BE2C (cell line): ENCODE measurements at regions not wholly inside any gene's neighbourhood (a gene's known extent, or its start where the extent isn't known, plus 50 kb on each side); places are given as distances from the start of the nearest gene placed in this dataset.

Experiments used
- DNase-seq: peaks from one replicate; pipeline ENCODE4 v3.0.0-alpha.2; 2020
- H3K27me3 ChIP-seq: fragments of 250-450 bp; sonication (Bioruptor Pico); 2 replicates; pipeline ENCODE4 v1.5.1; 2020; ENCODE audit warnings: mild to moderate bottlenecking
- H3K36me3 ChIP-seq: fragments of 250-450 bp; sonication (Bioruptor Pico); 2 replicates; pipeline ENCODE4 v1.5.1; 2020; ENCODE audit warnings: mild to moderate bottlenecking
- H3K4me1 ChIP-seq: fragments of 250-450 bp; sonication (Bioruptor Pico); 2 replicates; pipeline ENCODE4 v1.5.1; 2020
- H3K4me3 ChIP-seq: 2 replicates; pipeline ENCODE4 v1.5.1; 2011; ENCODE audit warnings: low read depth, low read length
- H3K9me3 ChIP-seq: fragments of 250-450 bp; sonication (Bioruptor Pico); 2 replicates; pipeline ENCODE4 v1.5.1; 2020
- CTCF ChIP-seq: IDR thresholded peaks from 2 replicates; pipeline ENCODE4 v1.5.1; 2012; ENCODE audit warnings: mild to moderate bottlenecking, low read depth, low read length

DNA sequence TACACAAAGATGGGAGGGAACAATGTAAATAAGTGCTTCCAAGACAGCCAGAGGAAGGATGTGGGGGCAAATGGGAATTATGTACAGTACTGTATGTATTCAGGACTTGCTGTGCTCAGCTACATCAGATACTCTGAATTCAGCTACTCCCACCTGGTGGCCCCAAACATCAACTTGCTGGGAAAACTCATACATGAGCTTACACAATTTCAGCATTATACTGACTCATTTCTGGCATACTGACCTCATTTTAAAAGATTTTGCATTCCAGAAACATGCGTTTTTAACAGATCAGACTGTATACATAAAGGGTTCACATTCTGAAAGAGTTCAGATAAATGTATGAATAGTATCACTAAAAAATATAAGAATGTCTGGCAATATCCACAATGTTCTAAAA is 59.7 kb downstream of the GPX5 start:
- no peak overlapping the region for H3K4me3 ChIP-seq
- no peaks in the 10 kb centered on the region for H3K27me3 ChIP-seq
- H3K9me3 ChIP-seq, result no peaks in the 10 kb centered on the region
- no peaks in the 10 kb centered on the region for H3K36me3 ChIP-seq
- peaks cover 3% of the 10 kb centered on the region; the same call in 1 of the 2 replicates for H3K4me1 ChIP-seq
- TF ChIP-seq CTCF, result no peak
- no peak for DNase-seq

- H3K27me3 ChIP-seq, result no peaks in the 10 kb centered on the region
- peak overlapping the region; percentile 84 for H3K4me3 ChIP-seq
- H3K4me1 ChIP-seq, result peaks cover 3% of the 10 kb centered on the region; the same call in 1 of the 2 replicates
- DNase-seq, result no peak
- no peaks in the 10 kb centered on the region for H3K36me3 ChIP-seq
- no peaks in the 10 kb centered on the region for H3K9me3 ChIP-seq
- TF ChIP-seq CTCF, result no peak
Observed at GRCh38 chr6:28586324-28586723, 60.6 kb downstream of the GPX5 start.

DNA sequence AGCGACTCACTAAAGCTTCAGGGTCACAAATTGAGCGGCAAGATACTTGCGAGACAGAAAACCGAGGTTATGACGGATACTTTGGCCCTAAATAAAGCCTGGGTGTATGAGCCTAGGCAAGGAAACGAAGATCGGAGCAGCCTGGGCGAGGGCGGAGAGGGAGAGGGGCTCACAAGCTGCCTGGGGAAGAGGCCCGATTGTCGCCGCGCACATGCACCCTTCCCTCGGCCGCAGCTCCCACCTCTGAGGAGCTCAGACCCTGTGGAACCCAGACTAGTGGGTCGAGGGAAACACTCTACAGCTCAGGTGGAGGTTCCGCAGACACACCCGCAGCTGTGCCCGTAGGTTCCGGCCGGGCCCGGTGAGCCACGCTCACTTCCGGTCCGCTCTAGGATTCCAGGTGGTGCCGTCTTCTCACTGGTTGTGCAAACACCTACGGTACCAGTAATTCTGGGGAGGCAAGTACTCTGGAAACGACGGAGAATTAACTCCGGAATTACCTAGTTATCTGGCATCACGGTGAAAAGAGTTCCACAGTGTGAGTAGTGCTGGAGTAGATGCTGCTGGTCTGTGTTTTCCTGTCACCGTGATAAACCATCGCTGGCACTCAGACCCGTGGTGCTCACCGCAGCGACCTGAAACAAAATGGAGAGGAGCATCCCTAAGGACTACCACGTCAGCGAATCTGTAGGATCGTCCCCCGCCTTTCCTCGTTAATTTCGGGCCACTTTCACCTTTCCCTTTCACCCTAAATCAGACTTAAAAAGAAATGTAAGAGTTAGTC is 61.5 kb downstream of the GPX5 start:
- no peak for TF ChIP-seq CTCF
- peak; percentile 73 for DNase-seq
- Histone ChIP-seq H3K27me3 (no peaks in the 10 kb centered on the region), H3K4me1 (peaks cover 3% of the 10 kb centered on the region; the same call in 1 of the 2 replicates), H3K36me3 (no peaks in the 10 kb centered on the region), H3K9me3 (no peaks in the 10 kb centered on the region), H3K4me3 (peak overlapping the region; percentile 84)

- Histone ChIP-seq H3K9me3 (no peaks in the 10 kb centered on the region), H3K27me3 (no peaks in the 10 kb centered on the region), H3K36me3 (no peaks in the 10 kb centered on the region), H3K4me1 (peaks cover 3% of the 10 kb centered on the region; the same call in 1 of the 2 replicates), H3K4me3 (peak overlapping the region; percentile 84)
- no peak for TF ChIP-seq CTCF
- no peak for DNase-seq
Observed at GRCh38 chr6:28587746-28588075, 62.0 kb downstream of the GPX5 start.

- H3K4me3 ChIP-seq, result peak overlapping the region; percentile 84
Observed at GRCh38 chr6:28588666-28589065, 63.0 kb downstream of the GPX5 start.

More at GRCh38 chr6:28588666-28589065, 63.0 kb downstream of the GPX5 start:
- Histone ChIP-seq H3K4me1 (peaks cover 3% of the 10 kb centered on the region; the same call in 1 of the 2 replicates), H3K36me3 (no peaks in the 10 kb centered on the region), H3K27me3 (no peaks in the 10 kb centered on the region), H3K9me3 (no peaks in the 10 kb centered on the region)
- DNase-seq, result no peak
- no peak for TF ChIP-seq CTCF
